OCI-LY3 (cell line): ENCODE measurements at regions not wholly inside any gene's neighbourhood (a gene's known extent, or its start where the extent isn't known, plus 50 kb on each side); places are given as distances from the start of the nearest gene placed in this dataset.

Experiments
- CTCF ChIP-seq: fragments of 200-600, 300-600 bp; sonication (generic); IDR thresholded peaks from 2 replicates; pipeline ENCODE4 v1.5.1; 2014; ENCODE audit warnings: antibody characterized with exemption, low read length, low read depth
- EZH2phosphoT487 ChIP-seq: fragments of 200-600 bp; shearing (Covaris generic); IDR thresholded peaks from 2 replicates; pipeline ENCODE4 v1.6.1; 2018; ENCODE audit warnings: antibody characterized with exemption, mixed run types, low read depth

GRCh38 chr13:59513686-59514085, 650.0 kb downstream of the DIAPH3 start:
- TF ChIP-seq CTCF (no peak), EZH2phosphoT487 (no peak)
